Thymus (tissue), 11 donors: ENCODE measurements at regions not wholly inside any gene's neighbourhood (a gene's known extent, or its start where the extent isn't known, plus 50 kb on each side); places are given as distances from the start of the nearest gene placed in this dataset.

Experiments used
- DNase-seq, 9 donors: peaks; one replicate each; pipeline ENCODE4 v3.0.0-alpha.2; 2013; ENCODE audit warnings: low spot score in 9 of 9, low read depth in 6 of 9, missing footprints in 1 of 9
- H3K27ac ChIP-seq, 2 donors: one replicate each; pipeline ENCODE4 v1.5.1; 2013; ENCODE audit warnings: control low read depth in 1 of 2, low read depth in 1 of 2, low read length in 1 of 2, mild to moderate bottlenecking in 1 of 2, moderate library complexity in 1 of 2
- H3K27me3 ChIP-seq, 2 donors: one replicate each; pipeline ENCODE4 v1.5.1; 2013; ENCODE audit warnings: low read length in 1 of 2; ENCODE audit not compliant: control insufficient read depth in 2 of 2, insufficient read depth in 1 of 2
- H3K36me3 ChIP-seq, 2 donors: one replicate each; pipeline ENCODE4 v1.5.1; 2013; ENCODE audit warnings: low read length in 1 of 2, mild to moderate bottlenecking in 1 of 2, moderate library complexity in 1 of 2; ENCODE audit not compliant: control insufficient read depth in 2 of 2, insufficient read depth in 2 of 2
- H3K4me1 ChIP-seq, 2 donors: one replicate each; pipeline ENCODE4 v1.5.1; 2013; ENCODE audit warnings: low read length in 2 of 2; ENCODE audit not compliant: control insufficient read depth in 2 of 2, insufficient read depth in 2 of 2
- H3K4me3 ChIP-seq, 2 donors: one replicate each; pipeline ENCODE4 v1.5.1; 2013; ENCODE audit warnings: low read length in 2 of 2, control low read depth in 1 of 2, mild to moderate bottlenecking in 1 of 2
- H3K9me3 ChIP-seq, 2 donors: one replicate each; pipeline ENCODE4 v1.5.1; 2013; ENCODE audit warnings: low read length in 1 of 2, mild to moderate bottlenecking in 1 of 2; ENCODE audit not compliant: control insufficient read depth in 2 of 2, insufficient read depth in 1 of 2
- WGBS: extraction: QIAGEN DNeasy Blood & Tissue Kit; methylation state at CpG from one replicate; pipeline ENCODE4 v1.1.7; 2013; 5-methylcytosine and 5-hydroxymethylcytosine counted together
- donor health status: healthy.

DNA sequence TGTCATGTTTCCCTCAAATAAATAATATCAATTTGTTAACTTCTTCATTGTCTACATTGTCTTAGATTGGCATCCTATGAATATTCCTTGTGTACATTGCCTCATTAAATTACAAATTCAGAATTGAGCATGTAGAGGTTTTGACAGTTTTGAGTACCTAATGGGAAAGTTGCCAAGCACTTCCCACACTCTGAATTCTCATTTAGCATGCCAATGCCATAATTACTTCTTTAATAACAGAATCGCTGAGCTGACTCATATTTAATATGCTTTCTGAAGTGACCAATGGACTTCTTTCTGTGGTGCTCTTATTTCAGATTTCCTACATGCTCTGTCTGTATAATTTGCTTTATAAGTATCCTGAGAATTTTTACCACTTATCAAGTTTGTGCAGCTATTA lies 114.4 kb upstream of the NOL4 start:
- no peak for DNase-seq
- H3K4me1 ChIP-seq, result no peaks in the 10 kb centered on the region
- H3K4me3 ChIP-seq, result no peak overlapping the region
- WGBS, result 86% methylated on average over 1 of the region's 1 CpG
- H3K27ac ChIP-seq, result no peak overlapping the region
- H3K9me3 ChIP-seq, result no peaks in the 10 kb centered on the region
- no peaks in the 10 kb centered on the region for H3K27me3 ChIP-seq
- H3K36me3 ChIP-seq, result no peaks in the 10 kb centered on the region

DNA sequence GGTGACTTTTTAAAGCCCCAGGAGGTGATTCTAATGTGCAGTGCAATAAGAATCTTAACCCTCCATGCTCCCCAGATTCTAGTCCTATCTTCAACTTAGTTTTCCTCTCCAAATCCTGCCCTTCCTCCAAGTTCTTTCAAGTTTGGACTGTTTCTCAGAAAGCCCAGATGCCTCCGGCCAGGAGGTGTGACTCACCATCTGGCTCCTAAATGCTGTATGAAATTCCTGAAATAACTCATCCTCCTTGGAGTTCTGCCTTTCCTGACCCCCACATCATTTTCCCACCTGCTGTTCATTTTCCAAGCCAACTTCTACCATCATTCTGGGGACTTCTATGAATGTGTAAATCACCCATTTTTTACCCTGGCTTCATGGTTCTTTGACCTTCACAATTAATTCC lies 118.2 kb upstream of the NOL4 start:
- Histone ChIP-seq H3K27me3 (no peaks in the 10 kb centered on the region), H3K9me3 (no peaks in the 10 kb centered on the region), H3K4me1 (no peaks in the 10 kb centered on the region), H3K36me3 (no peaks in the 10 kb centered on the region), H3K4me3 (no peak overlapping the region), H3K27ac (no peak overlapping the region)
- no peak for DNase-seq
- WGBS, result 85% methylated on average over 1 of the region's 1 CpG

DNA sequence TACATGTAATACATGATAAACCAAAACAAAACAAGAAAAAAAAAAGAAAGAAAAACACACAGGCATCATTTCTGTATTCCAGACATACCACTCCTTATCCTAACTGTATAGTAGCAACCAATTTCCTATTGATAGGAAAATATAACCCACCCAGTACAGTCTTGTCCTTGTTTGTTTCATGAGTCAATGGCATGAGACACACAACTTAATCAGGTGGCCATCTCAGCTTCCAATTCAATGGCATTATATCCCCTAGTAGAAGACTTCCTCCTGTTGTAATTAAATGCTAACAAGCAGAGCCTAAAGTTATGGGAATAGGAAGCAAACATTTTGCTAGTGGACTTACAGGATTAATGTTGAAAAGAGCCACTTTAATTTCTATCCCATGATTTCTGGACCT lies 121.0 kb upstream of the NOL4 start:
- H3K27ac ChIP-seq, result no peak overlapping the region
- no peaks in the 10 kb centered on the region for H3K4me1 ChIP-seq
- no peaks in the 10 kb centered on the region for H3K27me3 ChIP-seq
- no peak for DNase-seq
- no peaks in the 10 kb centered on the region for H3K9me3 ChIP-seq
- H3K4me3 ChIP-seq, result no peak overlapping the region
- no peaks in the 10 kb centered on the region for H3K36me3 ChIP-seq

- WGBS, result 81% methylated on average over 3 of the region's 3 CpGs
- Histone ChIP-seq H3K27ac (no peak overlapping the region), H3K4me3 (no peak overlapping the region), H3K4me1 (no peaks in the 10 kb centered on the region), H3K36me3 (no peaks in the 10 kb centered on the region), H3K9me3 (no peaks in the 10 kb centered on the region), H3K27me3 (no peaks in the 10 kb centered on the region)
- DNase-seq, result no peak
Measured at GRCh38 chr18:34350778-34351177, 126.1 kb upstream of the NOL4 start.

DNA sequence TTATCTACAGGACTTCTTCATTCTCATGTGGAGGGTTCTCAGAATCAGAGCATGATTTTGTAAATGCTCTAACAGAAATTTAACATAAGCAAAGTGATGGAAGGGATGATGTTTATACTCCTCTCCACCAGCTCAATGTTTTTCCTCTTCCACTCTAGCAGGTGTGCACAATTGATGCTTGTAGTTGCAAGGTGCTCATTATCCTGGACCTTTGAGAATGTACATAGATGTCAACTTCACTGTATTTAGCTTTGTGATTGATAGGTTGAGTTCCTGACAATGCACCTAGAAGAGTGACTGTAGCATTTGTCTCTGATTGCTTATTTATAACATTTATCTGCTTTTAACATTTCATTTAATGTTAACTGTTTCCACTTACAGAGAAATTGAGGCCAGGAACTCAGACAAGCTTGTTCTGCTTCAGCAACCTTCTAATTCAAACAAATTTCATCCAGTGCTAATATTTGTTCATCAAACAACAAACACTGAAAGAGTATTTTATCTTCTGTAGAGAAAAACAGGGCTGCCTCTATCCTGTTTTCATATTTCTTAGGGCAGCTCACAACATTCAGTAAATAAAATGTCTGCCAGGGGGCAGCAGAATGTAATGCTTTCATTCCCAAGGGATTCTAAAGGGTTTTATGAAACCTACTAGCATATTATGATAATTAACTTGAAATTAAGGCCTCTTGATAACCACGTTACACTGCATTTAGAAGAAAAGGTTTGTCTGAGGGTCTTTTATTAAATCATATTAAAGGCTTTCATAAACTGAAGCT lies 127.9 kb upstream of the NOL4 start:
- H3K27me3 ChIP-seq, result no peaks in the 10 kb centered on the region
- H3K4me3 ChIP-seq, result no peak overlapping the region
- DNase-seq, result no peak
- no peak overlapping the region for H3K27ac ChIP-seq
- 86% methylated on average over 1 of the region's 1 CpG for WGBS
- no peaks in the 10 kb centered on the region for H3K4me1 ChIP-seq
- no peaks in the 10 kb centered on the region for H3K9me3 ChIP-seq
- H3K36me3 ChIP-seq, result no peaks in the 10 kb centered on the region

GRCh38 chr18:34354351-34354750 lies 129.6 kb upstream of the NOL4 start:
- Histone ChIP-seq H3K4me1 (no peaks in the 10 kb centered on the region), H3K27ac (no peak overlapping the region), H3K4me3 (no peak overlapping the region), H3K27me3 (no peaks in the 10 kb centered on the region), H3K9me3 (no peaks in the 10 kb centered on the region), H3K36me3 (no peaks in the 10 kb centered on the region)
- no peak for DNase-seq
- 90% methylated on average over 3 of the region's 3 CpGs for WGBS

DNA sequence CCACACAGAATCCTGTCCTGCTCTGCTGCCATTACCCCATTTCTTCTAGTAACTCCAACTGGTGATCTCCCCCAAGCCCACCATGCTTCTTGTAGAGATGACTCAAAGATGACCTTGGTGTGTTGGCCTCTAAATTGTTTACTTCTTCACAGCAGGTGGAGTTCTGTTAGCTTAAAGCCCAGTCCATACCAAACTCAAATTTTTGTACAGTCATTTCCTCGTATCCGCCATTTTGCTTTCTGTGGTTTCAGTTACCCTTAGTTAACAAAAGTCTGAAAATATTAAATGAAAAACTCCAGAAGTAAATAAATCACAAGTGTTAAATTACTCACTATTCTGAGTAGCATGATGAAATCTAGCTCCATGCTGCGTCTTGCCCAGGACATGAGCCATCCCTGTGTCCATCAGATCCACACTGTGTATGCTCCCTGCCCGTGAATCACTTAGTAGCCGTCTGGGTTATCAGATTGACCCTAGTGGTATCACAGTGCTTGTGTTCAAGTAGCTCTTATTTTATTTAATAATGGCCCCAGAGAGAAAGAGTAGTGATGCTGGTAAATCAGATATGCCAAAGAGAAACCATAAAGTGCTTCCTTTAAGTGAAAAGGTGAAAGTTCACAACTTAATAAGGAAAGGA lies 133.3 kb upstream of the NOL4 start:
- Histone ChIP-seq H3K27me3 (no peaks in the 10 kb centered on the region), H3K4me3 (no peak overlapping the region), H3K27ac (no peak overlapping the region), H3K4me1 (no peaks in the 10 kb centered on the region), H3K9me3 (no peaks in the 10 kb centered on the region), H3K36me3 (no peaks in the 10 kb centered on the region)
- no peak for DNase-seq
- 95% methylated on average over 5 of the region's 5 CpGs for WGBS

DNA sequence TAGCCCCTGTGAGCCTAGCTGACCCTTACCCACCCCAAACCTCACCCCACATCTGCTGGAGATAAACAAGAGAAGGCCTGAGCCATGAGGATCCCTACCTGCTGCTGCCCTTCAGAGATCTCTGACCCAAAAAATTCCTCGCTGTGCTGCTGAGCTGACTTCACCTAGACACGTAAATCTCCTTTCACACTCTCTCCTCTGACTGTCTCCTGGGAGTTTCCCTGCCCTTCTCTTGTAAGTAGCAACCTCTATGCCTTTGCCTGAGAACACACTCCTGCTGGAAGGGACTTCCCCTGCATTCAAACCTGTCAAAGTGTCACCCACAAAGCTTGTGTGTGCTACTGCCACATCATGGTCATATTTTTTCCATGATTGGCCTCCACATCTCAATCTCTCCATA lies 134.2 kb upstream of the NOL4 start:
- no peaks in the 10 kb centered on the region for H3K27me3 ChIP-seq
- H3K9me3 ChIP-seq, result no peaks in the 10 kb centered on the region
- H3K36me3 ChIP-seq, result no peaks in the 10 kb centered on the region
- no peak overlapping the region for H3K27ac ChIP-seq
- WGBS, result 91% methylated on average over 2 of the region's 2 CpGs
- H3K4me3 ChIP-seq, result no peak overlapping the region
- no peak for DNase-seq
- no peaks in the 10 kb centered on the region for H3K4me1 ChIP-seq

DNA sequence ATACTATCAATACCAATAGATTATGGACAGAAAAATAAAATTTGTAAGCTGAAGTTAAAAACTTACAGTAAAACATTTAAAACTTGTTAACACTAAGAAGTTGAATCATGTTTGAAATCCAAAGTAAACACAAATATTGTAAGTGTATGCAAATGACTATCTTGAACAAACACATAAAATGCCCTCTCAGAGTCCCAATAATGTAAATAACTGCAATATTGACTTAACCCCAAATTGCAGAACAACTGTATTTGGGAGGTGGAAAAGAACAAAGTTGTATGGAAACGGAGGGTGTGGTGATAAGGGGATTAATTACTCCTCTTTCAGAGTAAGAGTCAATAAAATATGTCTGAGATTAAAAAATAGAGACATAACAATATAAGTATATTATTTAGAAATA lies 140.0 kb upstream of the NOL4 start:
- no peaks in the 10 kb centered on the region for H3K9me3 ChIP-seq
- no peaks in the 10 kb centered on the region for H3K27me3 ChIP-seq
- no peak overlapping the region for H3K27ac ChIP-seq
- DNase-seq, result no peak
- WGBS, result 86% methylated on average over 1 of the region's 1 CpG
- no peak overlapping the region for H3K4me3 ChIP-seq
- no peaks in the 10 kb centered on the region for H3K36me3 ChIP-seq
- H3K4me1 ChIP-seq, result no peaks in the 10 kb centered on the region
